Prostate gland (tissue), 2 donors: ENCODE measurements at regions not wholly inside any gene's neighbourhood (a gene's known extent, or its start where the extent isn't known, plus 50 kb on each side); places are given as distances from the start of the nearest gene placed in this dataset.

Experiments
- CTCF ChIP-seq, 4 experiments: fragments of 200-600 bp in 2 of 4; fragments of 450-650 bp in 2 of 4; sonication (generic) in 2 of 4; IDR thresholded peaks; 1 replicate in 3 of 4; 2 replicates in 1 of 4; pipeline ENCODE4 v1.5.1; 2016 to 2019; ENCODE audit warnings: antibody characterized with exemption in 4 of 4, mild to moderate bottlenecking in 2 of 4, moderate library complexity in 2 of 4
- POLR2A ChIP-seq: fragments of 450-650 bp; IDR thresholded peaks from one replicate; pipeline ENCODE4 v1.6.1; 2016; ENCODE audit warnings: antibody characterized with exemption, mild to moderate bottlenecking

GRCh38 chr4:22048323-22048722 is 99.8 kb upstream of the KCNIP4 start:
- TF ChIP-seq CTCF (IDR thresholded peaks at IDR 0.05) (no peak), POLR2A (no peak)
